ENCODE measurements at regions not wholly inside any gene's neighbourhood (a gene's known extent, or its start where the extent isn't known, plus 50 kb on each side); places are given as distances from the start of the nearest gene placed in this dataset.
"Not testable (repeated sequence)": the region's sequence is repeated elsewhere in the genome, so short reads cannot be mapped to it uniquely, and the experiment has no call there.

GRCh38 chr13:95426631-95427030, 125.4 kb upstream of the ABCC4 start:
- H3K9me3 ChIP-seq (ENCODE audit: control insufficient read depth in 2 of 3, insufficient read depth in 1 of 3, low read length in 3 of 3): no peaks in the 10 kb centered on the region
- no peaks in the 10 kb centered on the region for H3K4me1 ChIP-seq (ENCODE audit: control insufficient read depth in 2 of 3, insufficient read depth in 2 of 3, low read depth in 1 of 3, low read length in 3 of 3)
- no peak overlapping the region for H3K9ac ChIP-seq (ENCODE audit: low read length in 3 of 3)
- no peak overlapping the region for H3K27ac ChIP-seq (ENCODE audit: low read depth in 2 of 2, low read length in 2 of 2)
- intact Hi-C loops (cut with DNase I): no loop called here
- H3K36me3 ChIP-seq (ENCODE audit: control insufficient read depth in 2 of 3, insufficient read depth in 3 of 3, low read length in 3 of 3): no peaks in the 10 kb centered on the region
- no peaks in the 10 kb centered on the region for H3K27me3 ChIP-seq (ENCODE audit: control insufficient read depth, insufficient read depth, low read length)
- DNase-seq (no peak), FAIRE-seq (no peak)
- TF ChIP-seq CTCF (IDR thresholded peaks at IDR 0.05; ENCODE audit: borderline replicate concordance, extremely low read depth, insufficient read depth): no peak
- no peak overlapping the region for H3K4me3 ChIP-seq (ENCODE audit: low read length in 3 of 3)

GRCh38 chr13:95430525-95430924, 122.0 kb upstream of the CLDN10 start:
- H3K9me3 ChIP-seq (ENCODE audit: control insufficient read depth in 2 of 3, insufficient read depth in 1 of 3, low read length in 3 of 3); H3K27me3 ChIP-seq (ENCODE audit: control insufficient read depth, insufficient read depth, low read length); H3K4me3 ChIP-seq (ENCODE audit: low read length in 3 of 3); DNase-seq; H3K9ac ChIP-seq (ENCODE audit: low read length in 3 of 3); H3K36me3 ChIP-seq (ENCODE audit: control insufficient read depth in 2 of 3, insufficient read depth in 3 of 3, low read length in 3 of 3); intact Hi-C loops (cut with DNase I); H3K27ac ChIP-seq (ENCODE audit: low read depth in 2 of 2, low read length in 2 of 2); FAIRE-seq; H3K4me1 ChIP-seq (ENCODE audit: control insufficient read depth in 2 of 3, insufficient read depth in 2 of 3, low read depth in 1 of 3, low read length in 3 of 3): not testable (repeated sequence)

GRCh38 chr13:95432141-95432540, 120.4 kb upstream of the CLDN10 start:
- H3K9me3 ChIP-seq (ENCODE audit: control insufficient read depth in 2 of 3, insufficient read depth in 1 of 3, low read length in 3 of 3): no peaks in the 10 kb centered on the region
- FAIRE-seq (no peak), DNase-seq (no peak)
- H3K9ac ChIP-seq (ENCODE audit: low read length in 3 of 3): no peak overlapping the region
- no peak for TF ChIP-seq CTCF (IDR thresholded peaks at IDR 0.05; ENCODE audit: borderline replicate concordance, extremely low read depth, insufficient read depth)
- H3K4me1 ChIP-seq (ENCODE audit: control insufficient read depth in 2 of 3, insufficient read depth in 2 of 3, low read depth in 1 of 3, low read length in 3 of 3): no peaks in the 10 kb centered on the region
- H3K36me3 ChIP-seq (ENCODE audit: control insufficient read depth in 2 of 3, insufficient read depth in 3 of 3, low read length in 3 of 3): no peaks in the 10 kb centered on the region
- intact Hi-C loops (cut with DNase I): no loop called here
- no peaks in the 10 kb centered on the region for H3K27me3 ChIP-seq (ENCODE audit: control insufficient read depth, insufficient read depth, low read length)
- H3K4me3 ChIP-seq (ENCODE audit: low read length in 3 of 3): no peak overlapping the region
- no peak overlapping the region for H3K27ac ChIP-seq (ENCODE audit: low read depth in 2 of 2, low read length in 2 of 2)

- no peak for TF ChIP-seq CTCF (IDR thresholded peaks at IDR 0.05; ENCODE audit: borderline replicate concordance, extremely low read depth, insufficient read depth)
- DNase-seq: no peak
- H3K36me3 ChIP-seq (ENCODE audit: control insufficient read depth in 2 of 3, insufficient read depth in 3 of 3, low read length in 3 of 3): no peaks in the 10 kb centered on the region
- H3K9me3 ChIP-seq (ENCODE audit: control insufficient read depth in 2 of 3, insufficient read depth in 1 of 3, low read length in 3 of 3): no peaks in the 10 kb centered on the region
- no peaks in the 10 kb centered on the region for H3K27me3 ChIP-seq (ENCODE audit: control insufficient read depth, insufficient read depth, low read length)
- no peak for FAIRE-seq
- H3K4me1 ChIP-seq (ENCODE audit: control insufficient read depth in 2 of 3, insufficient read depth in 2 of 3, low read depth in 1 of 3, low read length in 3 of 3): peaks cover 0 to 2% (median 0%) of the 10 kb centered on the region in 3 donors
- H3K9ac ChIP-seq (ENCODE audit: low read length in 3 of 3): peak overlapping the region in 1 of 3 donors; percentile 82
- intact Hi-C loops (cut with DNase I): no loop called here
- peak overlapping the region; percentile 14 to 86 (median 79) for H3K4me3 ChIP-seq (ENCODE audit: low read length in 3 of 3)
- peak overlapping the region; percentile 75 to 81 for H3K27ac ChIP-seq (ENCODE audit: low read depth in 2 of 2, low read length in 2 of 2)
These were observed 119.0 kb upstream of the CLDN10 start for GRCh38 chr13:95433537-95433936.
